GM11168 (cell line): ENCODE measurements at regions not wholly inside any gene's neighbourhood (a gene's known extent, or its start where the extent isn't known, plus 50 kb on each side); places are given as distances from the start of the nearest gene placed in this dataset.
"Not testable (repeated sequence)": the region's sequence is repeated elsewhere in the genome, so short reads cannot be mapped to it uniquely, and the experiment has no call there.

Experiments used
- in situ Hi-C: fragments of 300-500 bp; cut with MboI; formaldehyde crosslinking; loops from one replicate; pipeline ENCODE4 v1.12.0; 2022; ENCODE audit warnings: low sequenced_read_pairs; ENCODE audit not compliant: unreplicated experiment

DNA sequence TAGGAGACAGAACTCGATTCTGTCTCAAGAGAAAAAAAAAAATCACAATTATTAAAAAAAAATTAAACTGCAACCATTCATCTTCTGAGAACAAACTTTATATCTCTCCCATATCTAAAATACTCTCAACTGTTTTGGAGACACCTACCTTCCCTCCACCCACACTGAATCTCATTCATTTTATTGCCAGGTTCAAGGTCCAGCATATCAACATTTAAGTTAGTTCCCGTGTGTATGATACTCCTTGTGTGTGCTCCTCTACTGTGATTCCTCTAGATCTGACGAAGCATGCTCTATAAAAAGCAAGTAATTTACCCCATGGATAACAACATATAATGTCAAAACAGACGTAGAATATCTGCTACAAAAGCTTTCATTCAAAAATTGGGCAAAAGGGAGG is 351.8 kb upstream of the SORCS1 start:
- in situ Hi-C loops = no loop called here

DNA sequence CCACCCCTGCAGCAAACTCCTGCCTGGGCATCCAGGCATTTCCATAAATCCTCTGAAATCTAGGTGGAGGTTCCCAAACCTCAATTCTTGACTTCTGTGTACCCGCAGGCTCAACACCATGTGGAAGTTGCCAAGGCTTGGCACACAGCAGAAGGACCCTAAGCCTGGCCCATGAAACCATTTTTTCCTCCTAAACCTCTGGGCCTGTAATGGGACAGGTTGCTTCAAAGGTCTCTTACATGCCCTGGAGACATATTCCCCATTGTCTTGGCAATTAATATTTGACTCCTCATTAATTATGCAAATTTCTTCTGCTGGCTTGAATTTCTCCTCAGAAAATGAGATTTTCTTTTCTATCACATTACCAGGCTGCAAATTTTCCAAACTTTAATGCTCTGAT is 339.5 kb upstream of the SORCS1 start:
- in situ Hi-C loops = not testable (repeated sequence)

GRCh38 chr10:107502229-107502985 is 337.9 kb upstream of the SORCS1 start:
- in situ Hi-C loops = no loop called here

GRCh38 chr10:107498983-107499382 is 334.5 kb upstream of the SORCS1 start:
- in situ Hi-C loops = no loop called here

DNA sequence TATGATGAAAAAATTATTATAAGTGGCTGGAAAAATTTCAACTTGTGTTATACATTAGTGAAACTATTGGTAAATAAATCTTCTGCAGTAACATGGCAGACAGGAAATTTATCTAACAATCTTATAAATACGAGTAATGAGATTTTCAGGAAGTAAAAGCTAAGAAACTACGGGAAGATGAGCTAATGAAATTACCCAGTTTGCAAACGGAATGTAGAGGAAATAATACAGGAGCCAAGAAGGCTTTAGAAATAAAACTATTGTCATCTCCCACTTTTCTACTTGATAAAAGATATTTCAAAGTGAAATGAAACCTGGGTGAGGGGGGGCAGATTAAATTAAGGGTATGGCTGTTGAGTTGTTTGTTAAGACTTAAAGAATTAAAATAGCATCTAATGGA is 332.5 kb upstream of the SORCS1 start:
- in situ Hi-C loops = no loop called here

DNA sequence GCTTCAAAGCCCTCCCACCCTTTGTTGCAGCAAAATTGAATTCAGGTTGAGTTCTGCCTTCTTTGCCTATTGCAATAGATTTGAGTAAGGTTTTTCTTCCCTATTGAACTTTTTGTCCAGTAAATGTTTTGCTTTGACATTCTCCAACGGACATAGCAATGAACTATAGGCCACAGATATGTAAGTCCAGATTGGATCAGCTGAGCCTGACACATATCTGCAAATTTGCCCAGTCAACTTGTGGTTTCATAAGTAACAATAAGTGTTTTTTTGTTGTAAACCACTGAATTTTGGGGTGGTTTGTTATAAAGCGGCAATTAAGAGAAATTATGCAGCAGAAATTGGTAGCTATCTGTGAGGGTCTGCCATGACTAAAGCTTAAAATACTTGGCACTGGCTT is 332.1 kb upstream of the SORCS1 start:
- in situ Hi-C loops = no loop called here

GRCh38 chr10:107492389-107492788 is 327.9 kb upstream of the SORCS1 start:
- in situ Hi-C loops = no loop called here

DNA sequence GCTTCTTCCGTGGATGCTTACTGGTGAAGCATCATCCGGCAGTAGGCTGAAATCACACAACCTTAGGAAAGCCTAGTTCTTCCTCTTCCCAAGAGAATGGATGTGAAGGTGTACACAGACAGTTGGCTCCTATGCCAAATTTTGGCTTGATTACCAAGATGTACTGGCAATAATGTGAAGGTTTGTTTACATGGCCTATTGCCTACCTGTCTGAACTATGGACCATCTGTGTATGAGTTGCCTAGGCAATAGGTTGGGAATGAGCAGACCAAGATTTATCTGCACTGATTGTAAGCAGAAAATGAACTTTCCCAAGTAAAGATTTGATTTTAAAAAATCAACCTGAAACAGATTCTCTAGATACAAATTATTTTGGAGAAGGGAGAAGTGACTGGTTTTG is 325.9 kb upstream of the SORCS1 start:
- in situ Hi-C loops = no loop called here

- in situ Hi-C loops = no loop called here
Measured at GRCh38 chr10:107487284-107487683, 322.8 kb upstream of the SORCS1 start.

- in situ Hi-C loops = no loop called here
Measured at GRCh38 chr10:107485019-107485418, 320.5 kb upstream of the SORCS1 start.

DNA sequence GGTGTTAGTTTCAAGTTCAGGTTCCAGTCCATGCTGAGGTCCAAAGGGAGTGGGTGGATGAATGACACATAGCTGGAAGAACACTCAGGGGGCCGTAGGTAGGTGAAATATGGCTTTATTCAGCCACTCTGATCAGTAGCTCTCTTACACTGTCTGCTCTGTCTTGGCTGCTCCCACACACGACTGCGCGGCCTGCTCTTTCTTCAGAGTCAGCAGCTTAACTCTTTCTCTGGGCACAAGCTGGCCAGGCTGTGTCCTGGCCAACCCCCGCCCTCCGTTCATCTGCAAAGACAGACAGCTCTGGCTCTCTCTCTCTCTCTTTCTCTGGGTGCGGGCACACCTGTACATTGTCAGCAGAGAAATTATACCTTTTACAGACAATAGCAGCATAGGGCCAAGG is 317.4 kb upstream of the SORCS1 start:
- in situ Hi-C loops = no loop called here

DNA sequence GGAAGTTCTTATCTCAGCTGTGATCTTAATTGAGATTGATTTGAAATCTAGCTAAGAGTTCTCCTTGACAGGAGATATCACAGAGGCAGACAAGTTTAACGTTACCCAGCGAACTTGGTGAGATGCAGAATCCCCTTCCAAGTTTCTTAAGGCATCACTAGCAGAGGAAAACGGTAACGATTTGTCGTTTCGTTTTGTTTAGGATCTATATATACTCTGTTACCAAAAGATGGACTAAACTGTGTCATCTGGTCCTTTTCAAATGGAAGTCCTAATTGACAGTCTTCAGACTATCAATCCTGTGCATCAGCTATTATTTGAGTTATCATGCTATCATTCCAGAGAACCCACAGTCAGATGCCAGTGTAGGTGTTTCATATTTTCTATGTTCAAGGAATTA is 316.7 kb upstream of the SORCS1 start:
- in situ Hi-C loops = no loop called here

- in situ Hi-C loops = no loop called here
Measured at GRCh38 chr10:107480781-107481180, 316.3 kb upstream of the SORCS1 start.

DNA sequence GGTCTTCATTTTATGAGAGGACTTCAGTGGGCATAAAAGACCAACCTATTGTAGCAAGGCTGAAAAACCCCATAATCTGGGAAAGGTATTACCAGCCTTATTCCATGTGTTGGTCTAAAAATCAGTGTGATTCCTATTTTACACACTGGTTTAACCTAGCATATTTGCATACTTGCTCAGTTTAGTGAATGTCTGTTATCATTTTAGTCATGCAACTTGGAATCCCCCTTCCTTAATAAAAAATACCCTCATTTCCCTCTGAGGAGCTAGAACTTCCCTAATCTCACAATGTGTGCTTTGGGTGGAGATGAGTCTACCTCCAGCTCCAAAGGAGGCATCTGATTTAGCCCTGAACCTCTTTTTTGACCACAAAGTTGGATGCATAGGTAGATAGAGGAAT is 312.8 kb upstream of the SORCS1 start:
- in situ Hi-C loops = no loop called here

- in situ Hi-C loops = no loop called here
Measured at GRCh38 chr10:107476408-107476807, 311.9 kb upstream of the SORCS1 start.

DNA sequence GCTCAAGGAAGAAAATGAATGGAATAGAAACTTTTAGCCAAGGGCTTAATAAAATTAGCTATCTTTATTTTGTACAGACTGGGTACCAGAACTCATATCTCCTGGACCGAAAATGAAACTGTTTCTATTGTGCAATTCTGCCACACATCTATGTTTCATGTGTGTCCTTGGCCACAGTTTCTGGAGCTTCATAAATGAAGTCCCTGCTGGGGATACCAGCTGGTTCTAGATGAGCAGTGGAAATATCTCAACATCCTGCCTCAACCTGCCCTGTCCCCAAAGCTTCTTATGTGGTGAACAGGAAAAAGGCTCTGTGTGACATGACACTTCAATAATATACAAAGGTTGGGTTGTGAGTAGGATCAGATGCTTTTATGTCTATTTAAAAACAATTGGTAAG is 310.1 kb upstream of the SORCS1 start:
- in situ Hi-C loops = no loop called here

GRCh38 chr10:107473225-107473624 is 308.7 kb upstream of the SORCS1 start:
- in situ Hi-C loops = no loop called here

GRCh38 chr10:107471911-107472310 is 307.4 kb upstream of the SORCS1 start:
- in situ Hi-C loops = no loop called here

- in situ Hi-C loops = no loop called here
Measured at GRCh38 chr10:107453561-107453960, 289.1 kb upstream of the SORCS1 start.

DNA sequence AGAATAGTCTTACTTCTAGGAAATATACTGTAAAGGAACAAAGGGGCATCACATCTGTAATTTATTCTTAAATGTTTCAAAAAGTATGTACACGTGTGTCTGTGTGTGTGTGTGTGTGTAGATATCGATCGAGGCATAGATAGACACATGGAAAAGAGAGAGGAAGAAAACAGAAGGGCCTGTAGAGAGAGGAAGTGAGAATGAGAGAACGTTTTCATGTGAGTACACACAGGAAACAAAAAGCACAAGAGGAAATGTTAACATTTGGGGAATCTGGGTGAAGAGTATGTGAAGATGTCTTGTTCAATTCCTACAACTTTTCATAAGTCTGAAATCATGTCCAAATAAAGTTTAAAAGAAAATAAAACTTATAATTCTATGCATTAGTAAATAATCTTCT is 286.5 kb upstream of the SORCS1 start:
- in situ Hi-C loops = no loop called here

GRCh38 chr10:107450056-107450455 is 285.6 kb upstream of the SORCS1 start:
- in situ Hi-C loops = no loop called here

GRCh38 chr10:107444443-107444842 is 279.9 kb upstream of the SORCS1 start:
- in situ Hi-C loops = no loop called here

- in situ Hi-C loops = no loop called here
Measured at GRCh38 chr10:107443813-107444212, 279.3 kb upstream of the SORCS1 start.
